ENCODE measurements at regions not wholly inside any gene's neighbourhood (a gene's known extent, or its start where the extent isn't known, plus 50 kb on each side); places are given as distances from the start of the nearest gene placed in this dataset.

DNA sequence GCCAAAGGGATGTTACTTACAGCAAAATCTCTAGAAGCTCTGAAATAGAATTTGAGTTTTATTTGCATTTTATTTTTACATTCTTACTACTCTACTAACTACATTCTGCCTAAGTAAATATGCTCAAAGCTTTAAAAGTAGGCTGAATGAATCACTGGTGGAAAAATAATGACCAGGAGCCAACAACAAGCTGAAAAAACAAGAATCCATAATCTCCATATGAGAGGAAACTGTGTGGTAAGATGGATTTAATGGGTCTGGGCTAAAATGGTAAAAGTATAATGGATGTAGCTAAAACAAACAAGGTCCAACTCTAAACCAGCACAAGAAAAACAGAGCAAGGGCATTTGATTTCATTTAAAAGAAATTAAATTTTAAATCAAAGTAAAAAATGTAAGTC is 525.8 kb upstream of the FTMT start:
- TF ChIP-seq, protein P1, sequence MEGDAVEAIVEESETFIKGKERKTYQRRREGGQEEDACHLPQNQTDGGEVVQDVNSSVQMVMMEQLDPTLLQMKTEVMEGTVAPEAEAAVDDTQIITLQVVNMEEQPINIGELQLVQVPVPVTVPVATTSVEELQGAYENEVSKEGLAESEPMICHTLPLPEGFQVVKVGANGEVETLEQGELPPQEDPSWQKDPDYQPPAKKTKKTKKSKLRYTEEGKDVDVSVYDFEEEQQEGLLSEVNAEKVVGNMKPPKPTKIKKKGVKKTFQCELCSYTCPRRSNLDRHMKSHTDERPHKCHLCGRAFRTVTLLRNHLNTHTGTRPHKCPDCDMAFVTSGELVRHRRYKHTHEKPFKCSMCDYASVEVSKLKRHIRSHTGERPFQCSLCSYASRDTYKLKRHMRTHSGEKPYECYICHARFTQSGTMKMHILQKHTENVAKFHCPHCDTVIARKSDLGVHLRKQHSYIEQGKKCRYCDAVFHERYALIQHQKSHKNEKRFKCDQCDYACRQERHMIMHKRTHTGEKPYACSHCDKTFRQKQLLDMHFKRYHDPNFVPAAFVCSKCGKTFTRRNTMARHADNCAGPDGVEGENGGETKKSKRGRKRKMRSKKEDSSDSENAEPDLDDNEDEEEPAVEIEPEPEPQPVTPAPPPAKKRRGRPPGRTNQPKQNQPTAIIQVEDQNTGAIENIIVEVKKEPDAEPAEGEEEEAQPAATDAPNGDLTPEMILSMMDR (IDR thresholded peaks at IDR 0.05; ENCODE audit: extremely low read depth, missing control alignments) = no peak
- DNase-seq (ENCODE audit: low spot score) = no peak

DNA sequence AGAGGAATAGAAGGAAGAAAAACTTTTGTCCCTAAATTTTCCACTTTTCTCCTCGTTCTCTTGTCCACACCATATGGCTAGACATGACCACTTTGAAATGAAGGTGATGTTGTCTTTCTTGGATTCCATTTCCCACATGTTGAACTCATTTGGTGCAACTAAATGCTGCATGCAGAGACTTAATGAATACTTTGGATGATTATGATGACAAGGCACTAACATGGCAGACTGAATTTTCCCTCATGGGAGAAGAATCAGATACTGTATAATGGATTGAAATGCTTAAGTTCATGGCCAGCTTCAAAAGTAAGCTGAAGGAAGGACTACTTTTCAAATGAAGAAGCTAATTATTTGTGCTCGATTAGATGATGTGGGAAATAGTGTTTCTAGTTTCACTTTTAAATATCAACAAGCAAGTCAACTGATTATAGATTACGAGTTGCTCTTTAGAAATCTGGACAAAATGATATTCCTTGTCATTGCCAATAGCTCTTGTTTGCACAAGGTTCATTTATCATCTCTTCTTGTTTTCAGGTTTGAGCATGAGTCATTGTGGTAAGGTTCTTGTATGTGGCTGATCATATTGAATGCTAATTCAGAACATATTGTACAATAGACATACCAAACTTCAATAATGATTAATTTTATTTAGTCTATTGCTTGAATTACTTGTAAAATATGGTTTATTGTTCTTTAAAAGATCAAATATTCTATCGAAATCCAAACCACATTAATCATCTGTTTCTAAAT is 501.3 kb upstream of the FTMT start:
- no peak for DNase-seq (ENCODE audit: low spot score)
- TF ChIP-seq, protein P1 (IDR thresholded peaks at IDR 0.05; ENCODE audit: extremely low read depth, missing control alignments) = no peak

DNA sequence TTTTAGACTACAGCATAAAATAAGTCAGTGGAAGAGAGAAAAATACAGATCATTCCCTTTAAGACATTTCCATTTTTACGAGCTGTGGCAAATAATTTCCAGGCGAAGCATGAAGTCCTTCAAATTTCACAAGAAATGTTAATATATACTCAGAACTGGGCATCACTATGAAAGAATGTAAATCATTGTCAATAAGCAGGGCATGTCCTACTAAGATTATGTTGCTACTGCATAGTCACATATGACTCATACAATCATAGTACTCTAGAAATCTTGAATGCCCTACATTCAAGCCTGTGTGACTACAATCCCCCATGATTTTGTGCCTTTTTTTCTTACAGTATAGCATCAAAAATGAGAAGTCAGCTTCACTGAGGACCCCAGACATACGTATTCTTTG is 485.2 kb upstream of the FTMT start:
- TF ChIP-seq, protein P1 (IDR thresholded peaks at IDR 0.05; ENCODE audit: extremely low read depth, missing control alignments) = no peak
- DNase-seq (ENCODE audit: low spot score) = no peak

DNA sequence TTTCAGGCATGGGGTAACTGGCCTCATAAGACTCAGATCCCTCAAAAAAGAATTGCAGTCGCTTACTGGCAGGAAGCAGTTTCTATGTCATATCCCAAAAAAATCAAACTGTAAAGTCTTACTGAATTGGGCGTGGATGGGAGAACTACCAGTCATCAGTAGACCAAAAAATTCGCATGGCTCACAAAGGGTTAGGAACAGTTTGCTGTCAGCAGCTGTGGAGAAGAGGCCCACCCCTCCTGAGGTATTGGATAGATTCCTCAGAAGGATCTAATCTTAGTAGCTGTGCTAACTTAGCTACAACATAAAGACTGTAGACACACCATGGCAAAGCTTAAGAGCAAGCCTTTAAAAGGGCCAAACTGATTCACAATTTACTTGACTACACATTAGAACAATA is 478.3 kb upstream of the FTMT start:
- DNase-seq (ENCODE audit: low spot score) = no peak
- TF ChIP-seq, protein P1 (IDR thresholded peaks at IDR 0.05; ENCODE audit: extremely low read depth, missing control alignments) = no peak

DNA sequence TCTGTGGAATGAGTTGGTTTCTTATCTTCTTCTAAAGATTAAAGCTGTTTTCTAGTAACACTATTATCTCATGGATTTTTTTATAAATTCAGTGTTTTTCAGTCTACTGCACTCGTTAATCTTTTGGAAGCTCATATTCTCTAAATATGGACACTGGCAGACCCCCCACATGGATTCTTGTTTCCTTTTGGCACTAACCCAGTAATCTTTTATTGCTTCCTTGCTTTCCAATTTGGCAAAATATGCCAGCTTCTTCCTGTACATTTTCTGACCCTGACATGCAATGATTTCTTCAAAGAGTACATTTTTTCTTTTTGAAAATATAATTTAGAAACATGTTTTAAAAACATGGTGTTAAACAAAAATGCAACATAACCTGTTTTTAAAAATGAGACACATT is 474.2 kb upstream of the FTMT start:
- TF ChIP-seq, protein P1 (IDR thresholded peaks at IDR 0.05; ENCODE audit: extremely low read depth, missing control alignments) = no peak
- no peak for DNase-seq (ENCODE audit: low spot score)

DNA sequence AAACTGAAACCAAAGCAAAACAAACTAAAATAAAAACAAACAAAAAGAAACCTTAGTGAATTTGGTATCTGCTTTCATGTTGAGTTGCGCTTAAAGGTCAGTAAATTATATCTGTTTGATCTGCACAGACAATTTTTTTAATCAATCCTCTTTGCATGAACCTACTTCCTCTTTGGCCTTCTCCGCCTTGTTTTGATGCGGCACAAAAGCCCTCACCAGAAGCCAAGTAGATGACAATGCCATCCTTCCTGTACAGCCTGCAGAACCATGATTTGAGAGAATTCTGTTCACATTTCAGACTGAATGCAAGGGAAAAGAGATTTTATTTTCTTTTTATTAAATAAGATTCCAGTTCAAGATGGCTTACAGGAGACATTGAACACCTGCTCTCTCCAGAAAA is 473.6 kb upstream of the FTMT start:
- TF ChIP-seq, protein P1 (IDR thresholded peaks at IDR 0.05; ENCODE audit: extremely low read depth, missing control alignments) = no peak
- DNase-seq (ENCODE audit: low spot score) = no peak

DNA sequence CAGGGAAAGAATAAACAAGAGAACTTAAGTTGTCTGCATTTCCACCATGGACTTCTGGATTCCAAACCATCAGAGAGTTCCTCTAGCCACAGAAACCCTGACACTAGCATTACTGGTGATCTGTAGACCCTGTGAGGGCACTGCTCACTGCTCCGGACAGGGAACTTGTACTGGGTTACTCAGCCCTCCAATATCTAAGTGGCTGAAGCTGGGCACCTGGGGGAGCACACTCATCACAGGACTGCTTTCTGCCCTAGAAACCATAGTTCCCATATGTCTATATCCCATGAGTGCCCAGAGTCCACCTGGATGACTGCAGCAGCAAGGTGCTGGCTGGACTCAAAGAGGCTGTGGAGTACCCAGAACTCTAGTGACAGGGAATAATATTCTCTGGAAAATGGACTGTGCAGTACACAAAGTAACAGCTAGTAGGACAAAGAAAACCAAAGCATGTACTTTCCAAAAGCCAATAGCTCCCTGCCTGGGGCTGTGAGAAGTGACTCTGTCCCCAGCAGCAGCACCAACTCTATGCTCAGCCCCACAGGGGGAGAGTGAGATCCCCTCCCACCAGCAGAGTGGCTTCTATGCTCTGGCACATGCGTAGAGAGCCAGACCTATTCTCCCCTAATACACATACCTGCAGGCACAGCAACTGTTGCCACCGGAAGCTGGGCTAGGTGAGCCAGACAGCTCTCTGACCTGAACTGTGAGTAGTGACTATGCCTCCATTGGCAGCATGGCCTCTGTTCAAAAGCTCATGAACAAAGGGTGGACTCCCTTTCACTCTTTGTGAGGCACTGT is 472.9 kb upstream of the FTMT start:
- TF ChIP-seq, protein P1 (IDR thresholded peaks at IDR 0.05; ENCODE audit: extremely low read depth, missing control alignments) = no peak
- no peak for DNase-seq (ENCODE audit: low spot score)

Data from GM20000 (cell line).